K562 (cell line): ENCODE measurements at regions not wholly inside any gene's neighbourhood (a gene's known extent, or its start where the extent isn't known, plus 50 kb on each side); places are given as distances from the start of the nearest gene placed in this dataset.

Source experiments
- ATAC-seq: fragments of 200-7000 bp; cut with Tn5 transposase; 3 replicates; pipeline ENCODE4 v1.9.1; 2020; ENCODE audit warnings: moderate library complexity
- BruUV-seq: library from RNA; stranded (reverse); fragments of 400-500 nt; replicated peaks from 2 replicates; lab custom pipeline; 2021; lab: Mats Ljungman, UMichigan
- CTCF ChIA-PET: fragments of 300-600 bp; formaldehyde crosslinking; extraction: SDS; loops from one replicate; lab custom pipeline; 2021; ENCODE audit warnings: low intra/inter-chr PET ratio; lab: Yijun Ruan, JAX
- POLR2A ChIA-PET: fragments of 300-600, 350-650 bp; sonication (Branson Sonifier 250); formaldehyde crosslinking; extraction: SDS; loops from one replicate; lab custom pipeline; 2021; ENCODE audit warnings: antibody characterized with exemption, inconsistent platforms; lab: Yijun Ruan, JAX
- DNase-seq, 4 experiments: peaks; one replicate each; pipeline versions ENCODE4 v3.0.0 to v3.0.0-alpha.2; 2011 to 2018; ENCODE audit warnings: low spot score in 3 of 4, mixed read lengths in 3 of 4; ENCODE audit errors: extremely low read depth in 1 of 4
- FAIRE-seq: peaks from 2 replicates; lab custom pipeline; 2011; peaks lifted over from hg19 to GRCh38; lab: Jason Lieb, UNC
- H2AFZ ChIP-seq: 2 replicates; pipeline ENCODE4 v1.6.0; 2011; ENCODE audit warnings: low read depth, low read length, control low read depth, inconsistent platforms
- H3K27ac ChIP-seq: fragments of 200-600 bp; 3 replicates; pipeline ENCODE4 v1.8.0; 2011; ENCODE audit warnings: low read depth, mild to moderate bottlenecking, control low read depth, inconsistent platforms, low read length, moderate library complexity, mixed read lengths; ENCODE audit errors: extremely low read depth
- H3K27me3 ChIP-seq, 2 experiments: fragments of 300-600 bp in 1 of 2; 2 replicates in 1 of 2; 3 replicates in 1 of 2; pipeline versions ENCODE4 v1.6.0 to v1.8.0; 2011; ENCODE audit warnings: inconsistent platforms in 2 of 2, low read length in 2 of 2, mild to moderate bottlenecking in 1 of 2, mixed read lengths in 1 of 2, moderate library complexity in 1 of 2; ENCODE audit not compliant: control insufficient read depth in 2 of 2, insufficient read depth in 2 of 2
- H3K36me3 ChIP-seq: fragments of 300-600 bp; 3 replicates; pipeline ENCODE4 v1.8.0; 2011; ENCODE audit warnings: mild to moderate bottlenecking, low read length, inconsistent platforms; ENCODE audit not compliant: control insufficient read depth, insufficient read depth
- H3K4me1 ChIP-seq, 2 experiments: fragments of 200-600 bp in 1 of 2; replicated peaks in 1 of 2; 2 replicates in 1 of 2; 3 replicates in 1 of 2; pipeline versions ENCODE4 v1.5.1 to v1.8.0; 2011; ENCODE audit warnings: inconsistent platforms in 2 of 2, low read length in 2 of 2, mild to moderate bottlenecking in 1 of 2, mixed read lengths in 1 of 2, moderate library complexity in 1 of 2; ENCODE audit not compliant: control insufficient read depth in 2 of 2, insufficient read depth in 2 of 2
- H3K4me2 ChIP-seq: 2 replicates; pipeline ENCODE4 v1.6.1; 2011; ENCODE audit warnings: low read length, control low read depth, inconsistent platforms, mixed read lengths; ENCODE audit not compliant: insufficient read depth
- H3K4me3 ChIP-seq: fragments of 200-600 bp; sonication (generic), shearing (Covaris generic); 2 replicates; pipeline ENCODE4 v1.5.1; 2016; ENCODE audit warnings: control low read depth, inconsistent platforms
- H3K79me2 ChIP-seq: fragments of 200-600 bp; 3 replicates; pipeline ENCODE4 v1.8.0; 2011; ENCODE audit warnings: low read length, inconsistent platforms; ENCODE audit not compliant: control insufficient read depth, insufficient read depth
- H3K9ac ChIP-seq, 2 experiments: 2 replicates each; pipeline versions ENCODE4 v1.6.0 to v1.6.1; 2011; ENCODE audit warnings: low read depth in 2 of 2, low read length in 2 of 2, control low read depth in 1 of 2, inconsistent platforms in 1 of 2, mild to moderate bottlenecking in 1 of 2, mixed read lengths in 1 of 2; ENCODE audit not compliant: insufficient read depth in 1 of 2
- H3K9me1 ChIP-seq: one replicate; pipeline ENCODE4 v1.6.0; 2011; ENCODE audit warnings: inconsistent platforms, mild to moderate bottlenecking, low read length, moderate library complexity; ENCODE audit not compliant: control insufficient read depth, insufficient read depth
- H3K9me3 ChIP-seq: replicated peaks from 2 replicates; pipeline ENCODE4 v1.5.1; 2011; ENCODE audit warnings: low read depth, low read length, inconsistent platforms; ENCODE audit not compliant: control insufficient read depth, insufficient read depth
- H4K20me1 ChIP-seq: replicated peaks from 2 replicates; pipeline ENCODE4 v1.6.1; 2011; ENCODE audit warnings: low read length, inconsistent platforms, mixed read lengths; ENCODE audit not compliant: control insufficient read depth, insufficient read depth
- NCOR1 ChIP-seq: fragments of 450-650 bp; IDR thresholded peaks from 2 replicates; pipeline ENCODE4 v1.6.1; 2016; ENCODE audit warnings: mild to moderate bottlenecking, moderate library complexity
- NR2C1 ChIP-seq, 2 experiments: fragments of 450-650 bp; IDR thresholded peaks; 2 replicates each; pipeline ENCODE4 v1.6.1; 2017; ENCODE audit warnings: mild to moderate bottlenecking in 2 of 2, antibody characterized with exemption in 1 of 2, inconsistent platforms in 1 of 2, missing compliant biosample characterization in 1 of 2, missing genetic modification characterization in 1 of 2
- RBM25 ChIP-seq: fragments of 200-400 bp; formaldehyde crosslinking; IDR thresholded peaks from 2 replicates; pipeline ENCODE4 v1.6.1; 2018; ENCODE audit warnings: low read length, low read depth, moderate library complexity; ENCODE audit not compliant: severe bottlenecking
- ZNF408 ChIP-seq: fragments of 250-450 bp; sonication (Bioruptor Pico); IDR thresholded peaks from 2 replicates; pipeline ENCODE4 v1.4.0; 2020; ENCODE audit warnings: low read depth, mild to moderate bottlenecking, moderate library complexity
- WGBS: fragments of 100-300 bp; shearing (Covaris generic); methylation state at CpG from one replicate; pipeline ENCODE4 v1.1.6; 2016; ENCODE audit warnings: low coverage, mixed read lengths; ENCODE audit not compliant: insufficient coverage; ENCODE audit errors: missing lambda C conversion rate; 5-methylcytosine and 5-hydroxymethylcytosine counted together
- in situ Hi-C: fragments of 300-500 bp; cut with MboI; formaldehyde crosslinking; loops from 4 replicates; pipeline ENCODE4 v1.15.0; 2018; ENCODE audit warnings: inconsistent platforms, mixed read lengths
- intact Hi-C: fragments of 100-400 bp; cut with micrococcal nuclease; formaldehyde crosslinking; loops from 2 replicates; pipeline ENCODE4 v1.14.2; 2022
- TF ChIP-seq, protein P1 (sequence below): IDR thresholded peaks from 2 replicates; pipeline ENCODE4 v1.6.1; 2016; ENCODE audit warnings: missing genetic modification characterization, missing compliant biosample characterization
- TF ChIP-seq, protein P2 (sequence below): fragments of 200-800 bp; sonication (Bioruptor generic); IDR thresholded peaks from 2 replicates; pipeline ENCODE4 v1.6.1; 2017; ENCODE audit warnings: missing genetic modification characterization, missing compliant biosample characterization
- TF ChIP-seq, protein P3 (sequence below): sonication (generic); formaldehyde crosslinking; IDR thresholded peaks from 2 replicates; pipeline ENCODE4 v1.8.0; 2022; ENCODE audit warnings: mild to moderate bottlenecking, missing genetic modification reagents

DNA sequence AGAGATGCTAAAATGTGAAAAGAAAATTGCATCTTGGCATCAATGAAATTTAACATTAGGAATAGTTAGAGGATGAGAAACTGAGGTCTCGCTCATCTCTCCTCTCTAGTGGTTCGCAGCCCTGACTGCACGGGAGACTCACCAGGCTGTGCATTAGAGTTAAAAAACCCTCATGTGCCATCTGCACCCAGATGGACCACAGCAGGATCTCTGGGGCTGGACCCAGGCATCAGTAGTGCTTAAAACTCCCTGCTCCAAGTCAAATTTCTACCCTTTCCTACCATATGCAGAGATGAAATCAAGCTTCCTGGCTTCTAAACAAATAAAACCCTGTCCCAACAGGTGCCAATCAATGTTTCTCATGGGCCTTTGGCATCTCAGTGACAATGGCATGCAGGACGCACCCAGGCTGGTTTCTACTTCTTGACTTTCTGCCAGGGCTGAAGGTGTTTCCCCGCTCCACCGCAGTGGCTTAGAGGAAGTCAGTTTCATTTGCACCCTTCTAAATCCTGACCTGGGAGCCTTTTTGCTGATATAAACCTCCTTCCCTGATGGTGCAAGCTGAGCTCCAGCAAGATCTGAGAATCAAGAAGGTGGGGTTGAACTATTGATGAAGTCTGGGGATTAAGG, 132.6 kb downstream of the NSG2 start (continued):
- TF ChIP-seq NR2C1 (IDR thresholded peaks at IDR 0.05) = no peak
- no peak for TF ChIP-seq NR2C1 (tag; IDR thresholded peaks at IDR 0.05)
- TF ChIP-seq ZNF408 = no peak
- TF ChIP-seq, protein P1, sequence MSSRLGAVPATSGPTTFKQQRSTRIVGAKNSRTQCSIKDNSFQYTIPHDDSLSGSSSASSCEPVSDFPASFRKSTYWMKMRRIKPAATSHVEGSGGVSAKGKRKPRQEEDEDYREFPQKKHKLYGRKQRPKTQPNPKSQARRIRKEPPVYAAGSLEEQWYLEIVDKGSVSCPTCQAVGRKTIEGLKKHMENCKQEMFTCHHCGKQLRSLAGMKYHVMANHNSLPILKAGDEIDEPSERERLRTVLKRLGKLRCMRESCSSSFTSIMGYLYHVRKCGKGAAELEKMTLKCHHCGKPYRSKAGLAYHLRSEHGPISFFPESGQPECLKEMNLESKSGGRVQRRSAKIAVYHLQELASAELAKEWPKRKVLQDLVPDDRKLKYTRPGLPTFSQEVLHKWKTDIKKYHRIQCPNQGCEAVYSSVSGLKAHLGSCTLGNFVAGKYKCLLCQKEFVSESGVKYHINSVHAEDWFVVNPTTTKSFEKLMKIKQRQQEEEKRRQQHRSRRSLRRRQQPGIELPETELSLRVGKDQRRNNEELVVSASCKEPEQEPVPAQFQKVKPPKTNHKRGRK (tag) = no peak
- TF ChIP-seq, protein P2, sequence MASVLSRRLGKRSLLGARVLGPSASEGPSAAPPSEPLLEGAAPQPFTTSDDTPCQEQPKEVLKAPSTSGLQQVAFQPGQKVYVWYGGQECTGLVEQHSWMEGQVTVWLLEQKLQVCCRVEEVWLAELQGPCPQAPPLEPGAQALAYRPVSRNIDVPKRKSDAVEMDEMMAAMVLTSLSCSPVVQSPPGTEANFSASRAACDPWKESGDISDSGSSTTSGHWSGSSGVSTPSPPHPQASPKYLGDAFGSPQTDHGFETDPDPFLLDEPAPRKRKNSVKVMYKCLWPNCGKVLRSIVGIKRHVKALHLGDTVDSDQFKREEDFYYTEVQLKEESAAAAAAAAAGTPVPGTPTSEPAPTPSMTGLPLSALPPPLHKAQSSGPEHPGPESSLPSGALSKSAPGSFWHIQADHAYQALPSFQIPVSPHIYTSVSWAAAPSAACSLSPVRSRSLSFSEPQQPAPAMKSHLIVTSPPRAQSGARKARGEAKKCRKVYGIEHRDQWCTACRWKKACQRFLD (CRISPR knock-in tag) = no peak

DNA sequence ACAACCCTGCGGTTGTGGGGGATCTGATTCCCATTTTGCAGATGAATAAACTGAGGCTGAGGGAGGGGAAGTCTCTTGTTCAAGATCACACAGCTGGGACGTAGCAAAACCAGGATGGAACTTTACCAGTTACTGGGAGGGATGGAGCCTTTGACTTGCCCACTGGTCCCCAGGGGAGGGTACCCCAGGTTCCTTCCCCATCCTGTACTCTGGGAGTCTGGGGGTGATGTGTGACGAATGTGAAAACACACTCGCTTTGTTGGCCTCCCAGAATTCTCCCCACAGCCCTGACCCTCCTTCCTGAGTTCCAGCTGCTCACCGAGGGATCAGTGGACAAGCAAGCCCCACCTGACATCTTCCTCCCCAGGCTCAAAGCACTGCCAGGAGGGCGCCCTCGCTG, 135.1 kb downstream of the NSG2 start:
- TF ChIP-seq, protein P3, sequence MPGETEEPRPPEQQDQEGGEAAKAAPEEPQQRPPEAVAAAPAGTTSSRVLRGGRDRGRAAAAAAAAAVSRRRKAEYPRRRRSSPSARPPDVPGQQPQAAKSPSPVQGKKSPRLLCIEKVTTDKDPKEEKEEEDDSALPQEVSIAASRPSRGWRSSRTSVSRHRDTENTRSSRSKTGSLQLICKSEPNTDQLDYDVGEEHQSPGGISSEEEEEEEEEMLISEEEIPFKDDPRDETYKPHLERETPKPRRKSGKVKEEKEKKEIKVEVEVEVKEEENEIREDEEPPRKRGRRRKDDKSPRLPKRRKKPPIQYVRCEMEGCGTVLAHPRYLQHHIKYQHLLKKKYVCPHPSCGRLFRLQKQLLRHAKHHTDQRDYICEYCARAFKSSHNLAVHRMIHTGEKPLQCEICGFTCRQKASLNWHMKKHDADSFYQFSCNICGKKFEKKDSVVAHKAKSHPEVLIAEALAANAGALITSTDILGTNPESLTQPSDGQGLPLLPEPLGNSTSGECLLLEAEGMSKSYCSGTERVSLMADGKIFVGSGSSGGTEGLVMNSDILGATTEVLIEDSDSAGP (CRISPR knock-in tag) = no peak
- TF ChIP-seq RBM25 (peak; percentile 35), NCOR1 (no peak)
- FAIRE-seq = no peak
- POLR2A ChIA-PET = interaction anchor here (1.8 kb wide), 1 partner anchor 10 kb away, joined by 4 read pairs; no protein-coding TSS in a partner anchor
- DNase-seq = no peak
- H3K27ac ChIP-seq = no peak overlapping the region
- peaks cover 16 to 43% of the 10 kb centered on the region in 2 experiments; a peak in 4 of 5 replicates for H3K27me3 ChIP-seq
- no peaks in the 10 kb centered on the region for H3K9me1 ChIP-seq
- no peaks in the 10 kb centered on the region; the same call in 1 of the 2 replicates for H4K20me1 ChIP-seq
- WGBS = 0% methylated on average over 7 of the region's 7 CpGs
- no peaks in the 10 kb centered on the region for H3K79me2 ChIP-seq
- no peaks in the 10 kb centered on the region for H3K36me3 ChIP-seq
- no peak overlapping the region for H2AFZ ChIP-seq
- intact Hi-C loops (no loop called here), in situ Hi-C loops (no loop called here)
- CTCF ChIA-PET = no interaction called here
- BruUV-seq = no TSS peak
- no peaks in the 10 kb centered on the region for H3K9me3 ChIP-seq
- no peaks in the 10 kb centered on the region for H3K4me1 ChIP-seq
- H3K4me2 ChIP-seq = no peak overlapping the region
- H3K9ac ChIP-seq = no peak overlapping the region
- H3K4me3 ChIP-seq = no peak overlapping the region
- ATAC-seq = no peak
